ENCODE measurements at regions not wholly inside any gene's neighbourhood (a gene's known extent, or its start where the extent isn't known, plus 50 kb on each side); places are given as distances from the start of the nearest gene placed in this dataset.

DNA sequence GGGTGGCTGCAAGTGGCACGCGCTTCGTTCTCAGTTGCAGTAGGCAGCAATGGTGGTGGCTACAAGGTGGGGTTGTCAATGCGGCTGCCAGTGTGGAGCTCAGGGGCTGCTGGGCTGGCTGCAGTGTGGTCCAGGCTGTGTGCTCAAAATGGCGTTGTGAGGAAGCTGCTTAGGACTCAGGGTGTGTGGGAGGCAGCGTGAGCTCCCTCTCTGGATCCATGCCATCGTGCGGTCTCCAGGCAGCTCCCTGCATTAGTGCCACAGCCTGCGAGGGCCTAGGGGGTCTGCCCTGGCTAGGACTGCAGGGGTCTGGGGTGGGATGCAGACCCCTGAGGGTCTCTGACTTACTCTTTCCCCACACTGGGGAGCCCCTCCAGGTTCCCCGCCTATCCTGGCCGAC is 397.2 kb downstream of the OCA2 start:
- TF ChIP-seq, protein P1, sequence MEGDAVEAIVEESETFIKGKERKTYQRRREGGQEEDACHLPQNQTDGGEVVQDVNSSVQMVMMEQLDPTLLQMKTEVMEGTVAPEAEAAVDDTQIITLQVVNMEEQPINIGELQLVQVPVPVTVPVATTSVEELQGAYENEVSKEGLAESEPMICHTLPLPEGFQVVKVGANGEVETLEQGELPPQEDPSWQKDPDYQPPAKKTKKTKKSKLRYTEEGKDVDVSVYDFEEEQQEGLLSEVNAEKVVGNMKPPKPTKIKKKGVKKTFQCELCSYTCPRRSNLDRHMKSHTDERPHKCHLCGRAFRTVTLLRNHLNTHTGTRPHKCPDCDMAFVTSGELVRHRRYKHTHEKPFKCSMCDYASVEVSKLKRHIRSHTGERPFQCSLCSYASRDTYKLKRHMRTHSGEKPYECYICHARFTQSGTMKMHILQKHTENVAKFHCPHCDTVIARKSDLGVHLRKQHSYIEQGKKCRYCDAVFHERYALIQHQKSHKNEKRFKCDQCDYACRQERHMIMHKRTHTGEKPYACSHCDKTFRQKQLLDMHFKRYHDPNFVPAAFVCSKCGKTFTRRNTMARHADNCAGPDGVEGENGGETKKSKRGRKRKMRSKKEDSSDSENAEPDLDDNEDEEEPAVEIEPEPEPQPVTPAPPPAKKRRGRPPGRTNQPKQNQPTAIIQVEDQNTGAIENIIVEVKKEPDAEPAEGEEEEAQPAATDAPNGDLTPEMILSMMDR (IDR thresholded peaks at IDR 0.05) = no peak
- TF ChIP-seq POLR2AphosphoS5 (IDR thresholded peaks at IDR 0.05) = no peak
